Neural crest cell (in vitro differentiated cells): ENCODE measurements at regions not wholly inside any gene's neighbourhood (a gene's known extent, or its start where the extent isn't known, plus 50 kb on each side); places are given as distances from the start of the nearest gene placed in this dataset.

Source experiments
- DNase-seq: peaks from one replicate; pipeline ENCODE4 v3.0.0; 2021; ENCODE audit warnings: low read depth, mixed read lengths, low spot score
- H3K27ac Mint-ChIP-seq: one replicate; pipeline ENCODE4 v1.8.0; 2021; ENCODE audit warnings: mild to moderate bottlenecking, mixed read lengths; ENCODE audit not compliant: unreplicated experiment
- H3K27me3 Mint-ChIP-seq: 2 replicates; pipeline ENCODE4 v1.8.0; 2021; ENCODE audit warnings: low read depth, mild to moderate bottlenecking, mixed read lengths
- H3K36me3 Mint-ChIP-seq: 2 replicates; pipeline ENCODE4 v1.8.0; 2021; ENCODE audit warnings: low read depth, mild to moderate bottlenecking, mixed read lengths
- H3K4me1 Mint-ChIP-seq: 2 replicates; pipeline ENCODE4 v1.8.0; 2021; ENCODE audit warnings: mixed read lengths
- H3K4me3 Mint-ChIP-seq: one replicate; pipeline ENCODE4 v1.8.0; 2021; ENCODE audit warnings: mild to moderate bottlenecking, mixed read lengths
- H3K9me3 Mint-ChIP-seq: 2 replicates; pipeline ENCODE4 v1.8.0; 2021; ENCODE audit warnings: mixed read lengths
- TF ChIP-seq, protein P1 (sequence below): fragments of 200-600 bp; sonication (generic); conservative IDR thresholded peaks from 2 replicates; pipeline ENCODE4 v1.5.0; 2021; ENCODE audit warnings: antibody characterized with exemption, mild to moderate bottlenecking

DNA sequence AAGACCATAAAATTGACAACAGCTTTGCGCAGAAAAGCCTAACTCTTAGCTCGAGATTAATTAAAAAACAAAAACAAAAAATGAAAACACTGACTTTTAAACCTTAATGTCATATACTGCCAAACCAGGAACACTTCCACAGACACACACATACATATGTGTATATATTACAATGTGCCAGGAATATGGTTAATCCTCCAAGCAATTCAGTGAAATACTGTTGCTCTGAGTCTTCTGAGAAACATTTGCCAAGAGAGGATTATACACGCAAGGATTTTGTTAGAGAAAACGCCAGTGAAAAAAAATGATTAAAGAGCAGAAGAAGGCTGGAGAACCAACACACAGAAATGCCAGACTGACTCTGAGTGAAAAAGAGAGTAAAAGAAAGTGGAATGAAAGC is 116.7 kb upstream of the CHRM3 start:
- H3K9me3 Mint-ChIP-seq: peaks cover 14% of the 10 kb centered on the region
- TF ChIP-seq, protein P1, sequence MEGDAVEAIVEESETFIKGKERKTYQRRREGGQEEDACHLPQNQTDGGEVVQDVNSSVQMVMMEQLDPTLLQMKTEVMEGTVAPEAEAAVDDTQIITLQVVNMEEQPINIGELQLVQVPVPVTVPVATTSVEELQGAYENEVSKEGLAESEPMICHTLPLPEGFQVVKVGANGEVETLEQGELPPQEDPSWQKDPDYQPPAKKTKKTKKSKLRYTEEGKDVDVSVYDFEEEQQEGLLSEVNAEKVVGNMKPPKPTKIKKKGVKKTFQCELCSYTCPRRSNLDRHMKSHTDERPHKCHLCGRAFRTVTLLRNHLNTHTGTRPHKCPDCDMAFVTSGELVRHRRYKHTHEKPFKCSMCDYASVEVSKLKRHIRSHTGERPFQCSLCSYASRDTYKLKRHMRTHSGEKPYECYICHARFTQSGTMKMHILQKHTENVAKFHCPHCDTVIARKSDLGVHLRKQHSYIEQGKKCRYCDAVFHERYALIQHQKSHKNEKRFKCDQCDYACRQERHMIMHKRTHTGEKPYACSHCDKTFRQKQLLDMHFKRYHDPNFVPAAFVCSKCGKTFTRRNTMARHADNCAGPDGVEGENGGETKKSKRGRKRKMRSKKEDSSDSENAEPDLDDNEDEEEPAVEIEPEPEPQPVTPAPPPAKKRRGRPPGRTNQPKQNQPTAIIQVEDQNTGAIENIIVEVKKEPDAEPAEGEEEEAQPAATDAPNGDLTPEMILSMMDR: no peak
- H3K36me3 Mint-ChIP-seq: no peaks in the 10 kb centered on the region
- no peak overlapping the region for H3K4me3 Mint-ChIP-seq
- peaks cover 2% of the 10 kb centered on the region for H3K27me3 Mint-ChIP-seq
- no peak for DNase-seq
- H3K4me1 Mint-ChIP-seq: no peaks in the 10 kb centered on the region
- no peak overlapping the region for H3K27ac Mint-ChIP-seq

DNA sequence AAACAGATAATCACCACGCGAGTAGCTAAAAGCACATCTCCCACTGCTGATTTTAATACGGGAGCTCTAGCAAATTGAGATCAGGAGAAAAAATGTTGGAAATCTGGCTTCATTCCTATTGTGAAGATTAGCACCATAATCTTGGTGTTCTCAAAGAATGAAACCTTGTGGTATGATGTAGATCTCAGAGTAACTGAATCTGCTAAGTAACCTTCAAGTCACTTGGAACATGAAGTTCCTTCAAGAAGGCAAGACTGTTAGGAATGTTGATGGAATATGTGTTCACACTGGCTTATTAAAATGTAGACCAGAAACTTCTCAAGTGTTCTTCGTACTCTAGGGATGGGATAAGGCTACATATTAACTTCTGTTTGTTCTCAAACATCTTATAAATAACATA is 117.4 kb upstream of the CHRM3 start:
- peaks cover 13% of the 10 kb centered on the region for H3K9me3 Mint-ChIP-seq
- no peak overlapping the region for H3K4me3 Mint-ChIP-seq
- no peaks in the 10 kb centered on the region for H3K36me3 Mint-ChIP-seq
- TF ChIP-seq, protein P1: no peak
- no peak overlapping the region for H3K27ac Mint-ChIP-seq
- DNase-seq: no peak
- H3K27me3 Mint-ChIP-seq: peaks cover 2% of the 10 kb centered on the region
- H3K4me1 Mint-ChIP-seq: no peaks in the 10 kb centered on the region

DNA sequence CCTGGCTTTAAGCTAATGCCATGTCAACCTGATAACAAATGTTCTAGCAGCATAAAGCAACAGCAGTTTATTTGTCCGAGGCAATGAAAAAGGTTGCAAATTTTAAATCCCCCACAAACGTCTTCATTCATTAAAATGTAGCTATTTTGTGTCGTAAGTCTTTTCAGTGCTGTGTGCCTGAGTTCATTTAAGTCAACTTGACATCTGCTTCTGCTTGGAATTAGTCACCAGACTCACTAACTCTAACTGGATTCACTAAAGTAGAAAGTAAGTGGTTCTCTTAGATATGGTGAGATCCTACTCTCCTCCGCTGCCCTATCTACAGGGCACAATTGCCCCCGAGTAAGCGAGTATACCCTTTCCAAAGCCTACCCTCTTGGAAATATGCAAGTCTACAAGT is 118.4 kb upstream of the CHRM3 start:
- TF ChIP-seq, protein P1: no peak
- Mint-ChIP-seq H3K4me3 (no peak overlapping the region), H3K4me1 (no peaks in the 10 kb centered on the region), H3K36me3 (no peaks in the 10 kb centered on the region), H3K27ac (no peak overlapping the region), H3K9me3 (peaks cover 6% of the 10 kb centered on the region), H3K27me3 (peaks cover 2% of the 10 kb centered on the region)
- DNase-seq: no peak

GRCh38 chr1:239263801-239264200 is 122.6 kb upstream of the CHRM3 start:
- TF ChIP-seq, protein P1: no peak
- Mint-ChIP-seq H3K27ac (no peak overlapping the region), H3K4me1 (no peaks in the 10 kb centered on the region), H3K27me3 (no peaks in the 10 kb centered on the region), H3K4me3 (no peak overlapping the region), H3K9me3 (no peaks in the 10 kb centered on the region), H3K36me3 (no peaks in the 10 kb centered on the region)
- no peak for DNase-seq

DNA sequence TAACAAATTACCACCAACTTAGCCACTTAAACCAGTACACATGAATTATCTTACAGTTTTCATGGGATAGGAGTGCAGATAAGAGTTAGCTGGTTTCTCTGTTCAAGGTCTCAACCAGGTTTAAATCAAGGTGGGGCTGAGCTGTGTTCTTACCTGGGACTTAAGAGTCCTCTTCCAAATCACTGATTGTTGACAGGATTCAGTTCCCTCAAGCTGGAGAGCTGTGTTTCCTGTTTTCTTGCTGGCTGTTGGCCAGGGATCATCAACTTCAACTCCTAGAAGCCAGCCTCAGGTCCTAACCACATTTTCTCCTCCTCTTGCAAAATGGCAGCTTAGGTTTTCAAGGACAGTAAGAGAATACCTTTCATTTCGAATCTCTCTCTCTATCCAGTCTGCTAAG is 123.8 kb upstream of the CHRM3 start:
- H3K27ac Mint-ChIP-seq: no peak overlapping the region
- DNase-seq: no peak
- TF ChIP-seq, protein P1: no peak
- H3K27me3 Mint-ChIP-seq: no peaks in the 10 kb centered on the region
- no peaks in the 10 kb centered on the region for H3K9me3 Mint-ChIP-seq
- H3K4me1 Mint-ChIP-seq: no peaks in the 10 kb centered on the region
- H3K36me3 Mint-ChIP-seq: peaks cover 2% of the 10 kb centered on the region
- H3K4me3 Mint-ChIP-seq: no peak overlapping the region

GRCh38 chr1:239261521-239261920 is 124.8 kb upstream of the CHRM3 start:
- Mint-ChIP-seq H3K27me3 (no peaks in the 10 kb centered on the region), H3K9me3 (peaks cover 8% of the 10 kb centered on the region), H3K4me3 (no peak overlapping the region), H3K4me1 (no peaks in the 10 kb centered on the region), H3K36me3 (peaks cover 4% of the 10 kb centered on the region), H3K27ac (no peak overlapping the region)
- TF ChIP-seq, protein P1: no peak
- no peak for DNase-seq
